Tibial nerve (tissue), 4 donors: ENCODE measurements at regions not wholly inside any gene's neighbourhood (a gene's known extent, or its start where the extent isn't known, plus 50 kb on each side); places are given as distances from the start of the nearest gene placed in this dataset.

Experiments used
- EP300 ChIP-seq, 2 donors: sonication (generic); formaldehyde crosslinking; IDR thresholded peaks; one replicate each; pipeline ENCODE4 v1.6.1; 2017; ENCODE audit warnings: antibody characterized with exemption in 2 of 2, mild to moderate bottlenecking in 1 of 2
- POLR2A ChIP-seq, 2 donors: fragments of 450-650 bp; IDR thresholded peaks; one replicate each; pipeline ENCODE4 v1.6.1; 2017; ENCODE audit warnings: antibody characterized with exemption in 2 of 2, mild to moderate bottlenecking in 2 of 2, moderate library complexity in 2 of 2
- TF ChIP-seq, protein P1 (sequence below), 5 experiments: fragments of 200-600 bp in 3 of 5; fragments of 450-650 bp in 2 of 5; sonication (generic) in 3 of 5; IDR thresholded peaks; one replicate each; pipeline ENCODE4 v1.5.1; 2016 to 2019; ENCODE audit warnings: antibody characterized with exemption in 5 of 5, mild to moderate bottlenecking in 3 of 5, moderate library complexity in 2 of 5

- TF ChIP-seq EP300 (IDR thresholded peaks at IDR 0.05), result no peak
- TF ChIP-seq, protein P1, sequence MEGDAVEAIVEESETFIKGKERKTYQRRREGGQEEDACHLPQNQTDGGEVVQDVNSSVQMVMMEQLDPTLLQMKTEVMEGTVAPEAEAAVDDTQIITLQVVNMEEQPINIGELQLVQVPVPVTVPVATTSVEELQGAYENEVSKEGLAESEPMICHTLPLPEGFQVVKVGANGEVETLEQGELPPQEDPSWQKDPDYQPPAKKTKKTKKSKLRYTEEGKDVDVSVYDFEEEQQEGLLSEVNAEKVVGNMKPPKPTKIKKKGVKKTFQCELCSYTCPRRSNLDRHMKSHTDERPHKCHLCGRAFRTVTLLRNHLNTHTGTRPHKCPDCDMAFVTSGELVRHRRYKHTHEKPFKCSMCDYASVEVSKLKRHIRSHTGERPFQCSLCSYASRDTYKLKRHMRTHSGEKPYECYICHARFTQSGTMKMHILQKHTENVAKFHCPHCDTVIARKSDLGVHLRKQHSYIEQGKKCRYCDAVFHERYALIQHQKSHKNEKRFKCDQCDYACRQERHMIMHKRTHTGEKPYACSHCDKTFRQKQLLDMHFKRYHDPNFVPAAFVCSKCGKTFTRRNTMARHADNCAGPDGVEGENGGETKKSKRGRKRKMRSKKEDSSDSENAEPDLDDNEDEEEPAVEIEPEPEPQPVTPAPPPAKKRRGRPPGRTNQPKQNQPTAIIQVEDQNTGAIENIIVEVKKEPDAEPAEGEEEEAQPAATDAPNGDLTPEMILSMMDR (IDR thresholded peaks at IDR 0.05), result no peak
- TF ChIP-seq POLR2A (IDR thresholded peaks at IDR 0.05), result no peak
Observed at GRCh38 chr18:2263303-2263890, 307.9 kb downstream of the METTL4 start.
